ENCODE measurements at regions not wholly inside any gene's neighbourhood (a gene's known extent, or its start where the extent isn't known, plus 50 kb on each side); places are given as distances from the start of the nearest gene placed in this dataset.
A peak's percentile ranks its signal among the peaks of the same experiment; 100 is the strongest.

DNA sequence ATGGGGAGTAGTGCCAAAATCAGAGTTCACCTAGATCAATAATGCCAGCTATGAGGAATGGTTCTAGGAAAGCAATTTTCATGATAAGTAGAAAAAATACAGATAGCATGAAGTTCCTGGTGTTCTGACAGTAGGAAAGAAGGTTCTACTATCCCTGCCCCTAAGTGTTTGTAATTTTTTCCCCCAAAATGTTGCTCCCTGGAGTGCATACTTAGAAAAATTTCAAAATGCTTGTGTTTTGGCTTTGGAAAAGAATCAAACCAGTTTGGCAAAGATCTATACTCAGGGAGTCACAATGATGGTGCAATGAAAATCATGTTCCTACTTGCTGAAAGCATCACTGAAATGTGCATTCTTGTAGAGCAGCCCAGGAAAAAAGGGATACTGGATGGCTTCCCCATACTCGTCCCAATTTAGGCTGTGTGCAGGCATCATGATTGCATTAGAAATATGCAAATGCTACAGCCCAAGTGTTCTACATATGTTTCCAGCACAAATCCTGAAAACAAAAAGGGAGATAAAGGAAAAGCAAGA is 74.7 kb downstream of the LPAR4 start:
- Histone ChIP-seq H3K27me3 (ENCODE audit: low read length) (no peaks in the 10 kb centered on the region), H3K9me2 (replicated peaks; ENCODE audit: low read length) (no peaks in the 10 kb centered on the region), H3K9ac (ENCODE audit: low read length) (no peak overlapping the region), H4K20me1 (ENCODE audit: low read length) (no peaks in the 10 kb centered on the region), H3K4me1 (ENCODE audit: insufficient read depth, low read length) (no peaks in the 10 kb centered on the region), H3K79me2 (ENCODE audit: low read length) (no peaks in the 10 kb centered on the region), H3K4me3 (ENCODE audit: low read length) (no peak overlapping the region), H3K9me3 (ENCODE audit: low read length) (no peaks in the 10 kb centered on the region), H3F3A (ENCODE audit: low read length, unreplicated experiment) (no peaks in the 10 kb centered on the region), H3K4me2 (ENCODE audit: low read length) (no peak overlapping the region), H2AFZ (ENCODE audit: low read length) (no peak overlapping the region), H3K27ac (ENCODE audit: low read length) (no peak overlapping the region), H3K36me3 (ENCODE audit: low read depth, low read length) (no peaks in the 10 kb centered on the region)
- intact Hi-C loops (cut with micrococcal nuclease): no loop called here
- BruUV-seq (replicated peaks): no TSS peak
- ChIA-PET CTCF (no interaction called here), POLR2A (ENCODE audit: unreplicated experiment) (no interaction called here)
- no peak for DNase-seq
- ATAC-seq: no peak
- TF ChIP-seq EZH2phosphoT487 (IDR thresholded peaks at IDR 0.05; ENCODE audit: borderline replicate concordance, low read length) (no peak), EZH2 (IDR thresholded peaks at IDR 0.05; ENCODE audit: low read length, unreplicated experiment) (no peak)
- TF ChIP-seq, protein P1, sequence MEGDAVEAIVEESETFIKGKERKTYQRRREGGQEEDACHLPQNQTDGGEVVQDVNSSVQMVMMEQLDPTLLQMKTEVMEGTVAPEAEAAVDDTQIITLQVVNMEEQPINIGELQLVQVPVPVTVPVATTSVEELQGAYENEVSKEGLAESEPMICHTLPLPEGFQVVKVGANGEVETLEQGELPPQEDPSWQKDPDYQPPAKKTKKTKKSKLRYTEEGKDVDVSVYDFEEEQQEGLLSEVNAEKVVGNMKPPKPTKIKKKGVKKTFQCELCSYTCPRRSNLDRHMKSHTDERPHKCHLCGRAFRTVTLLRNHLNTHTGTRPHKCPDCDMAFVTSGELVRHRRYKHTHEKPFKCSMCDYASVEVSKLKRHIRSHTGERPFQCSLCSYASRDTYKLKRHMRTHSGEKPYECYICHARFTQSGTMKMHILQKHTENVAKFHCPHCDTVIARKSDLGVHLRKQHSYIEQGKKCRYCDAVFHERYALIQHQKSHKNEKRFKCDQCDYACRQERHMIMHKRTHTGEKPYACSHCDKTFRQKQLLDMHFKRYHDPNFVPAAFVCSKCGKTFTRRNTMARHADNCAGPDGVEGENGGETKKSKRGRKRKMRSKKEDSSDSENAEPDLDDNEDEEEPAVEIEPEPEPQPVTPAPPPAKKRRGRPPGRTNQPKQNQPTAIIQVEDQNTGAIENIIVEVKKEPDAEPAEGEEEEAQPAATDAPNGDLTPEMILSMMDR (conservative IDR thresholded peaks at IDR 0.05; ENCODE audit: low read depth, low read length): no peak

DNA sequence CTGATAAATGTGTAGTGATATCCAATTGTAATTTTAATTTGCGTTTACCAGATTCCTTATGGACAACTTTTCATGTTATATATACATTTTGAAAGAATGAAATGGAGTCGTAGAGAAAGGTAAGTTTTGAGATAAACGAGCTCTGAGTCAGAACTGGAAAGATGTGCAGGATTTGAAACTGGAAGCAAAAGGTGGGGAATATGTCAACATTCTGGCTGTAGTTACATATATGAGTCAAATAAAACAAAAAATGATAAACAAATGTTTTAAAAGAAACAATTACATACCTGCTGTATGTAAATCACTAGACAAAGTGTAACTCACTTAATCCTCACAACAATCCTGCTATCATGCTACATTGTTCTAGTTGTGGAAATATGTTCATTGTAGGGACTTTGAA is 84.0 kb downstream of the LPAR4 start:
- Histone ChIP-seq H3K4me2 (ENCODE audit: low read length) (no peak overlapping the region), H3K79me2 (ENCODE audit: low read length) (no peaks in the 10 kb centered on the region), H3F3A (ENCODE audit: low read length, unreplicated experiment) (no peaks in the 10 kb centered on the region), H3K9ac (ENCODE audit: low read length) (no peak overlapping the region), H2AFZ (ENCODE audit: low read length) (no peak overlapping the region), H3K9me3 (ENCODE audit: low read length) (no peaks in the 10 kb centered on the region), H4K20me1 (ENCODE audit: low read length) (no peaks in the 10 kb centered on the region), H3K9me2 (replicated peaks; ENCODE audit: low read length) (no peaks in the 10 kb centered on the region), H3K36me3 (ENCODE audit: low read depth, low read length) (no peaks in the 10 kb centered on the region), H3K27me3 (ENCODE audit: low read length) (peaks cover 8% of the 10 kb centered on the region; the same call in 1 of the 2 replicates), H3K4me1 (ENCODE audit: insufficient read depth, low read length) (no peaks in the 10 kb centered on the region), H3K27ac (ENCODE audit: low read length) (no peak overlapping the region), H3K4me3 (ENCODE audit: low read length) (no peak overlapping the region)
- no TSS peak for BruUV-seq (replicated peaks)
- TF ChIP-seq, protein P1 (conservative IDR thresholded peaks at IDR 0.05; ENCODE audit: low read depth, low read length): no peak
- TF ChIP-seq EZH2phosphoT487 (IDR thresholded peaks at IDR 0.05; ENCODE audit: borderline replicate concordance, low read length): no peak
- no peak for TF ChIP-seq EZH2 (IDR thresholded peaks at IDR 0.05; ENCODE audit: low read length, unreplicated experiment)
- ATAC-seq (no peak), DNase-seq (peak; percentile 4)
- ChIA-PET CTCF (no interaction called here), POLR2A (ENCODE audit: unreplicated experiment) (interaction anchor here (0.5 kb wide), 1 partner anchor 12 kb away, joined by 4 read pairs; no protein-coding TSS in a partner anchor)
- intact Hi-C loops (cut with micrococcal nuclease): no loop called here

DNA sequence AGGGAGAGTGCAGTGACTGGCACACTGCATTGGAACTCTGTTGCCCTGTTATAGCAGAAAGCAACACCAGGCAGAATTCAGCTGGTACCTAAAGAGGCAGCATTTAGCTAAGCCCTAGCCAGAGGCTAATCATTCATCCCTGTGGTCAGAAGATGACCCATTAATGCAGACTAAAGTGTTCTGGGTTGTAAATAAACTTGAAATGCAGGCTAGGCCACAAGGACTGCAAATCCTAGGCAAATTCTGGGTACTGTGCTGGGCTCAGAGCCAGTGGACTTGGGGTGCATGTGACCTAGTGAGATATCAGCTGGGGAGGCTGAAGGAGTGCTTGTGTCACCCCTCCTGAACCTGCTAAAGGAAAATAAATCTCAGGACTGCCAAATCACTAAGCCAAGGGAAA is 91.2 kb downstream of the LPAR4 start:
- H3K79me2 ChIP-seq (ENCODE audit: low read length): no peaks in the 10 kb centered on the region
- no peaks in the 10 kb centered on the region for H4K20me1 ChIP-seq (ENCODE audit: low read length)
- ChIA-PET CTCF (no interaction called here), POLR2A (ENCODE audit: unreplicated experiment) (no interaction called here)
- H3K9ac ChIP-seq (ENCODE audit: low read length): no peak overlapping the region
- no peaks in the 10 kb centered on the region for H3F3A ChIP-seq (ENCODE audit: low read length, unreplicated experiment)
- no peak overlapping the region for H3K27ac ChIP-seq (ENCODE audit: low read length)
- H3K4me1 ChIP-seq (ENCODE audit: insufficient read depth, low read length): peaks cover 4% of the 10 kb centered on the region; the same call in 1 of the 2 replicates
- intact Hi-C loops (cut with micrococcal nuclease): no loop called here
- H3K4me2 ChIP-seq (ENCODE audit: low read length): no peak overlapping the region
- BruUV-seq (replicated peaks): no TSS peak
- no peak for TF ChIP-seq EZH2 (IDR thresholded peaks at IDR 0.05; ENCODE audit: low read length, unreplicated experiment)
- H3K9me3 ChIP-seq (ENCODE audit: low read length): no peaks in the 10 kb centered on the region
- H3K4me3 ChIP-seq (ENCODE audit: low read length): no peak overlapping the region
- DNase-seq (peak; percentile 5), ATAC-seq (no peak)
- H3K27me3 ChIP-seq (ENCODE audit: low read length): 0 out of 2 replicates have a peak, but pooled peaks cover 5% of the 10 kb centered on the region
- H3K9me2 ChIP-seq (replicated peaks; ENCODE audit: low read length): no peaks in the 10 kb centered on the region
- H3K36me3 ChIP-seq (ENCODE audit: low read depth, low read length): no peaks in the 10 kb centered on the region
- H2AFZ ChIP-seq (ENCODE audit: low read length): no peak overlapping the region
